ENCODE measurements at regions not wholly inside any gene's neighbourhood (a gene's known extent, or its start where the extent isn't known, plus 50 kb on each side); places are given as distances from the start of the nearest gene placed in this dataset.

DNA sequence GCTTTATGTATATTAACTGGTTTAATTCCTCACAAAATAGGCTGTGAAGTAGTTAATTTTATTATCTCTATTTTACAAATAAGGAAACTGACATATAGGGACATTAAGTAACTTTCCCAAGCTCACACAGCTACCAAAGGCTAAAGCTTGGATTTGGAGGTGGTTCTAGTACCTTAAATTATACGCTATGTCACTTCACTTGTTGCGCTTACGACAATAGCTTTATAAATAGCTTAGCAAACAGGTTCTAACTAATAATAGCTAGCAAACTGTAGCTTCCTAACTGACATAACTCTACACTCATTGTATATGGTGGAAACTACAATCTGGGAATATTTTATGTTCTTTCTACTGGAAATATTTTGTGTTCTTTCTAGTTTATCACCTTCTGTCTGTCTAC is 666.4 kb upstream of the CPEB2 start:
- WGBS (ENCODE audit: insufficient coverage, low coverage, low lambda C conversion rate, missing lambda C conversion rate), result 85% methylated on average over 3 of the region's 3 CpGs
- Histone ChIP-seq H3K4me3 (no peak overlapping the region), H3K27me3 (no peaks in the 10 kb centered on the region), H3K36me3 (no peaks in the 10 kb centered on the region), H3K9me3 (no peaks in the 10 kb centered on the region), H3K27ac (no peak overlapping the region), H3K4me1 (no peaks in the 10 kb centered on the region)
- DNase-seq (no peak), ATAC-seq (no peak)
- intact Hi-C loops (cut with DNase I), result no loop called here
- TF ChIP-seq CTCF (IDR thresholded peaks at IDR 0.05), result no peak
- no peak for TF ChIP-seq POLR2A (IDR thresholded peaks at IDR 0.05)

DNA sequence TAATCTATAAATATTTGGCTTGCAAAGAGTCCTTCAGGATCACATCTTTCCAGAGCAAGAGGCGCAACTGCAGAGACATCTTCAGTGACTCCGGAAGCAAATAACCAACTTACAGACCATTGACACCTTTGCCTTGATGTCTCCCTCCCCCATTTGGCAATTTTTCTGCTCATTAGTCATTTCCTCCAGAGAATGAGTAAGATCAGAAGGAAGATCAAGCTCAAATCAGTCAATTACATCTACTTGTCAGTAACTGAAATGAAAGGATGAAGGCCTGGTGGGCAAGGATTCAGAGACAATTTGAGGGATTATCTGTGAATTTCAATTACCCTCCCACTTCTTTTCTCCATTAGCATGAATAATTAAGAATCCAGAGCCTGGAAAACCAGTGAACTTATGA is 665.6 kb upstream of the CPEB2 start:
- ATAC-seq (no peak), DNase-seq (no peak)
- Histone ChIP-seq H3K4me1 (no peaks in the 10 kb centered on the region), H3K27ac (no peak overlapping the region), H3K27me3 (no peaks in the 10 kb centered on the region), H3K4me3 (no peak overlapping the region), H3K36me3 (no peaks in the 10 kb centered on the region), H3K9me3 (no peaks in the 10 kb centered on the region)
- TF ChIP-seq CTCF (IDR thresholded peaks at IDR 0.05) (no peak), POLR2A (IDR thresholded peaks at IDR 0.05) (no peak)
- WGBS (ENCODE audit: insufficient coverage, low coverage, low lambda C conversion rate, missing lambda C conversion rate), result 87% methylated on average over 2 of the region's 2 CpGs
- intact Hi-C loops (cut with DNase I), result no loop called here

- intact Hi-C loops (cut with DNase I), result no loop called here
- ATAC-seq (no peak), DNase-seq (no peak)
- Histone ChIP-seq H3K36me3 (no peaks in the 10 kb centered on the region), H3K27ac (no peak overlapping the region), H3K4me1 (no peaks in the 10 kb centered on the region), H3K4me3 (no peak overlapping the region), H3K27me3 (no peaks in the 10 kb centered on the region), H3K9me3 (no peaks in the 10 kb centered on the region)
- WGBS (ENCODE audit: insufficient coverage, low coverage, low lambda C conversion rate, missing lambda C conversion rate), result 25% methylated on average over 2 of the region's 2 CpGs
- no peak for TF ChIP-seq CTCF (IDR thresholded peaks at IDR 0.05)
- TF ChIP-seq POLR2A (IDR thresholded peaks at IDR 0.05), result no peak
These were observed 664.2 kb upstream of the CPEB2 start for GRCh38 chr4:14337892-14338584.

GRCh38 chr4:14338585-14339265 is 663.6 kb upstream of the CPEB2 start:
- DNase-seq, result no peak
- Histone ChIP-seq H3K27me3 (no peaks in the 10 kb centered on the region), H3K4me3 (no peak overlapping the region), H3K27ac (no peak overlapping the region), H3K36me3 (no peaks in the 10 kb centered on the region), H3K9me3 (no peaks in the 10 kb centered on the region), H3K4me1 (no peaks in the 10 kb centered on the region)
- intact Hi-C loops (cut with DNase I), result no loop called here
- WGBS (ENCODE audit: insufficient coverage, low coverage, low lambda C conversion rate, missing lambda C conversion rate), result 46% methylated on average over 4 of the region's 4 CpGs
- ATAC-seq, result no peak
- TF ChIP-seq POLR2A (IDR thresholded peaks at IDR 0.05) (no peak), CTCF (IDR thresholded peaks at IDR 0.05) (no peak)
